HCT116 (cell line): ENCODE measurements at regions not wholly inside any gene's neighbourhood (a gene's known extent, or its start where the extent isn't known, plus 50 kb on each side); places are given as distances from the start of the nearest gene placed in this dataset.

Source experiments
- ATAC-seq: fragments of 200-7000 bp; cut with Tn5 transposase; 2 replicates; pipeline ENCODE4 v1.9.1; 2020; ENCODE audit warnings: mild to moderate bottlenecking, moderate library complexity
- BruUV-seq: library from RNA; stranded (reverse); fragments of 400-500 nt; replicated peaks from 2 replicates; lab custom pipeline; 2021; lab: Mats Ljungman, UMichigan
- CTCF ChIA-PET: fragments of 300-600 bp; sonication (Branson Sonifier 250); formaldehyde crosslinking; loops from one replicate; lab custom pipeline; 2021; ENCODE audit warnings: antibody characterized with exemption; lab: Charles Lee
- POLR2A ChIA-PET: fragments of 300-600, 350-600 bp; sonication (Branson Sonifier 250); formaldehyde crosslinking; loops from one replicate; lab custom pipeline; 2021; ENCODE audit warnings: antibody characterized with exemption; lab: Charles Lee
- RAD21 ChIA-PET, 2 experiments: fragments of 300-600 bp; sonication (Branson Sonifier 250); formaldehyde crosslinking; loops; one replicate each; lab custom pipeline; 2023; ENCODE audit warnings: low total read pairs in 2 of 2; ENCODE audit not compliant: uncharacterized antibody in 2 of 2, unreplicated experiment in 2 of 2, low non-redundant PET in 1 of 2; lab: Charles Lee
- DNase-seq: peaks from one replicate; pipeline ENCODE4 v3.0.0-alpha.2; 2010; ENCODE audit warnings: low read depth, low spot score
- H2AFZ ChIP-seq: fragments of 200-600 bp; shearing (Covaris generic), sonication (generic); 2 replicates; pipeline ENCODE4 v1.6.1; 2017; ENCODE audit warnings: low read depth, mixed run types, mixed read lengths, antibody characterized with exemption, low read length; ENCODE audit not compliant: poor library complexity, severe bottlenecking
- H3K27ac ChIP-seq: 2 replicates; pipeline ENCODE4 v1.5.1; 2012; ENCODE audit warnings: low read depth, low read length
- H3K27me3 ChIP-seq: fragments of 200-600 bp; sonication (generic); 2 replicates; pipeline ENCODE4 v1.6.1; 2016; ENCODE audit warnings: mixed run types, low read length, mixed read lengths; ENCODE audit not compliant: insufficient read depth
- H3K36me3 ChIP-seq, 2 experiments: fragments of 200-500 bp in 1 of 2; fragments of 200-600 bp in 1 of 2; sonication (Bioruptor generic) in 1 of 2; sonication (generic) in 1 of 2; 2 replicates each; pipeline versions ENCODE4 v1.5.1 to v1.6.1; 2014 to 2016; ENCODE audit warnings: low read length in 2 of 2, inconsistent platforms in 1 of 2, mixed read lengths in 1 of 2, mixed run types in 1 of 2; ENCODE audit not compliant: insufficient read depth in 2 of 2, control insufficient read depth in 1 of 2
- H3K4me1 ChIP-seq, 2 experiments: fragments of 200-600 bp in 1 of 2; sonication (generic) in 1 of 2; 2 replicates each; pipeline versions ENCODE4 v1.5.1 to v1.6.1; 2012 to 2017; ENCODE audit warnings: low read length in 2 of 2, inconsistent platforms in 1 of 2, mild to moderate bottlenecking in 1 of 2, mixed read lengths in 1 of 2, mixed run types in 1 of 2, moderate library complexity in 1 of 2; ENCODE audit not compliant: insufficient read depth in 2 of 2, control insufficient read depth in 1 of 2
- H3K4me2 ChIP-seq: fragments of 200-600 bp; sonication (generic); 2 replicates; pipeline ENCODE4 v1.6.1; 2017; ENCODE audit warnings: mixed run types, low read length, mixed read lengths
- H3K4me3 ChIP-seq, 2 experiments: fragments of 200-600 bp in 1 of 2; sonication (generic) in 1 of 2; replicated peaks in 1 of 2; 2 replicates each; pipeline ENCODE4 v1.5.1; 2011 to 2016; ENCODE audit warnings: low read length in 2 of 2, control low read depth in 1 of 2, low read depth in 1 of 2, mild to moderate bottlenecking in 1 of 2, mixed read lengths in 1 of 2, mixed run types in 1 of 2
- H3K79me2 ChIP-seq: fragments of 200-600 bp; sonication (generic); 2 replicates; pipeline ENCODE4 v1.6.1; 2017; ENCODE audit warnings: mild to moderate bottlenecking, mixed run types, low read length, moderate library complexity, mixed read lengths; ENCODE audit not compliant: insufficient read depth
- H3K9ac ChIP-seq: fragments of 200-600 bp; sonication (generic); 2 replicates; pipeline ENCODE4 v1.6.1; 2016; ENCODE audit warnings: low read length, mixed read lengths
- H3K9me2 ChIP-seq: fragments of 200-600 bp; sonication (generic), shearing (Covaris generic); 2 replicates; pipeline ENCODE4 v1.6.1; 2017; ENCODE audit warnings: mixed run types, mild to moderate bottlenecking, moderate library complexity; ENCODE audit not compliant: insufficient read depth
- H3K9me3 ChIP-seq, 2 experiments: fragments of 200-500 bp in 1 of 2; fragments of 200-600 bp in 1 of 2; sonication (Bioruptor generic) in 1 of 2; sonication (generic) in 1 of 2; 2 replicates each; pipeline ENCODE4 v1.6.1; 2014 to 2017; ENCODE audit warnings: low read length in 2 of 2, mixed read lengths in 2 of 2, inconsistent platforms in 1 of 2, low read depth in 1 of 2, mild to moderate bottlenecking in 1 of 2, mixed run types in 1 of 2, moderate library complexity in 1 of 2; ENCODE audit not compliant: control insufficient read depth in 1 of 2, insufficient read depth in 1 of 2
- H4K20me1 ChIP-seq: fragments of 200-600 bp; sonication (generic), shearing (Covaris generic); 2 replicates; pipeline ENCODE4 v1.6.1; 2017; ENCODE audit warnings: mixed run types, mild to moderate bottlenecking, moderate library complexity; ENCODE audit not compliant: insufficient read depth
- CBX3 ChIP-seq: IDR thresholded peaks from 2 replicates; pipeline ENCODE4 v1.6.1; 2012; ENCODE audit warnings: low read depth
- CEBPB ChIP-seq: IDR thresholded peaks from 2 replicates; pipeline ENCODE4 v1.6.1; 2012; ENCODE audit warnings: low read depth
- EGR1 ChIP-seq: IDR thresholded peaks from 2 replicates; pipeline ENCODE4 v1.6.1; 2012; ENCODE audit warnings: low read depth
- ELF1 ChIP-seq: IDR thresholded peaks from 2 replicates; pipeline ENCODE4 v1.6.1; 2012; ENCODE audit warnings: low read depth, borderline replicate concordance
- EZH2 ChIP-seq: fragments of 200-600 bp; sonication (generic); IDR thresholded peaks from 2 replicates; pipeline ENCODE4 v1.6.1; 2017; ENCODE audit warnings: antibody characterized with exemption, mixed run types
- EZH2phosphoT487 ChIP-seq: fragments of 200-600 bp; IDR thresholded peaks from 2 replicates; pipeline ENCODE4 v1.6.1; 2018; ENCODE audit warnings: antibody characterized with exemption, borderline replicate concordance
- FOSL1 ChIP-seq: IDR thresholded peaks from 2 replicates; pipeline ENCODE4 v1.6.1; 2012; ENCODE audit warnings: low read depth
- JUND ChIP-seq: IDR thresholded peaks from 2 replicates; pipeline ENCODE4 v1.6.1; 2012
- POLR2A ChIP-seq: IDR thresholded peaks from 2 replicates; pipeline ENCODE4 v1.7.0; 2011; ENCODE audit warnings: borderline replicate concordance; ENCODE audit not compliant: insufficient read depth, insufficient read length; ENCODE audit errors: extremely low read depth
- POLR2AphosphoS5 ChIP-seq: IDR thresholded peaks from 2 replicates; pipeline ENCODE4 v1.6.1; 2011; ENCODE audit warnings: mild to moderate bottlenecking, low read depth, low read length, moderate library complexity
- RAD21 ChIP-seq: IDR thresholded peaks from 2 replicates; pipeline ENCODE4 v1.6.1; 2012; ENCODE audit warnings: low read depth, mild to moderate bottlenecking
- SIN3A ChIP-seq: IDR thresholded peaks from 2 replicates; pipeline ENCODE4 v1.6.1; 2012; ENCODE audit warnings: low read depth
- SP1 ChIP-seq: IDR thresholded peaks from 2 replicates; pipeline ENCODE4 v1.6.1; 2012; ENCODE audit warnings: low read depth
- TCF7L2 ChIP-seq: IDR thresholded peaks from 2 replicates; pipeline ENCODE4 v1.7.0; 2011; ENCODE audit warnings: borderline replicate concordance, inconsistent platforms; ENCODE audit not compliant: insufficient read depth, insufficient read length; ENCODE audit errors: extremely low read depth
- YY1 ChIP-seq: IDR thresholded peaks from 2 replicates; pipeline ENCODE4 v1.6.1; 2011; ENCODE audit warnings: low read length, low read depth, moderate library complexity, mild to moderate bottlenecking; ENCODE audit not compliant: insufficient replicate concordance; ENCODE audit errors: extremely low read depth
- ZFX ChIP-seq: fragments of 450-650 bp; IDR thresholded peaks from 2 replicates; pipeline ENCODE4 v1.6.1; 2017
- ZNF274 ChIP-seq: fragments of 200-500 bp; sonication (Bioruptor generic); IDR thresholded peaks from 2 replicates; pipeline ENCODE4 v1.6.1; 2014; ENCODE audit warnings: mild to moderate bottlenecking, low read depth, low read length, inconsistent platforms
- intact Hi-C: fragments of 100-400 bp; cut with micrococcal nuclease; formaldehyde crosslinking; loops from 2 replicates; pipeline ENCODE4 v1.10.0; 2022
- TF ChIP-seq, protein P1 (sequence below): IDR thresholded peaks from 2 replicates; pipeline ENCODE4 v1.6.1; 2012
- TF ChIP-seq, protein P2 (sequence below): IDR thresholded peaks from 2 replicates; pipeline ENCODE4 v1.6.1; 2012; ENCODE audit warnings: low read depth
- TF ChIP-seq, protein P3 (sequence below): IDR thresholded peaks from 2 replicates; pipeline ENCODE4 v1.6.1; 2012
- TF ChIP-seq, protein P4 (sequence below): IDR thresholded peaks from 2 replicates; pipeline ENCODE4 v1.6.1; 2011; ENCODE audit warnings: mild to moderate bottlenecking, low read length, moderate library complexity; ENCODE audit not compliant: insufficient replicate concordance; ENCODE audit errors: extremely low read depth
- TF ChIP-seq, protein P5 (sequence below), 3 experiments: fragments of 200-600 bp in 1 of 3; sonication (generic) in 1 of 3; IDR thresholded peaks in 2 of 3; conservative IDR thresholded peaks in 1 of 3; 2 replicates each; pipeline ENCODE4 v1.5.1; 2012 to 2017; ENCODE audit warnings: low read depth in 2 of 3, low read length in 2 of 3, antibody characterized with exemption in 1 of 3, borderline replicate concordance in 1 of 3, control low read depth in 1 of 3, mild to moderate bottlenecking in 1 of 3, mixed read lengths in 1 of 3, mixed run types in 1 of 3, moderate library complexity in 1 of 3; ENCODE audit not compliant: insufficient read depth in 1 of 3

DNA sequence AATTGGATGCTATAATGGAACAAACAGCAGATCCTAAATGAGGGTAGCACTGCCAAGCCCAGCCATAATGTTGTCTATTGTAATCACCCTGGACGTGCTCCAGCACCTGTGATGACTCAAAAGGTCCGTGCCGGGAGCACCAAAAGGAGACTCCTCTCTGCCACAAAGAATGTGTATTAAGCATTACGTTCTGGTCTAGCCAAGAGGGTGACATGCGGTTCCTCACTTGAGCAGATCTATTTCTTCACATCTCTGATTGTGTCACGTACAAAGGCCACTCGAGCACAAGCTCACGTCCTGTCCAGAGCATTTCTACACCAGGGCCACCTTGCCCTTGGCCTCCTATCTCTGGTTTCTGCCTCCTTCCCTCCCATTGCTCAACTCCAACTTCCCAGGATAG, 219.9 kb upstream of the IRS2 start:
- no peak overlapping the region for H3K9ac ChIP-seq
- H3K4me1 ChIP-seq: peaks cover 8 to 41% of the 10 kb centered on the region in 2 experiments; a peak in 2 of 4 replicates
- no peaks in the 10 kb centered on the region for H3K9me3 ChIP-seq
- H2AFZ ChIP-seq: peak overlapping the region; percentile 29
- no peaks in the 10 kb centered on the region for H3K79me2 ChIP-seq
- H4K20me1 ChIP-seq: no peaks in the 10 kb centered on the region
- no TSS peak for BruUV-seq
- ChIA-PET POLR2A (no interaction called here), CTCF (no interaction called here), RAD21 (no interaction called here)
- H3K4me3 ChIP-seq: no peak overlapping the region
- intact Hi-C loops: no loop called here
- H3K27me3 ChIP-seq: no peaks in the 10 kb centered on the region
- no peak overlapping the region for H3K27ac ChIP-seq
- H3K36me3 ChIP-seq: no peaks in the 10 kb centered on the region
- no peaks in the 10 kb centered on the region for H3K9me2 ChIP-seq
- DNase-seq: peak; percentile 62
- H3K4me2 ChIP-seq: peak overlapping the region; percentile 63
- peak; percentile 91 for ATAC-seq
- TF ChIP-seq, protein P1, sequence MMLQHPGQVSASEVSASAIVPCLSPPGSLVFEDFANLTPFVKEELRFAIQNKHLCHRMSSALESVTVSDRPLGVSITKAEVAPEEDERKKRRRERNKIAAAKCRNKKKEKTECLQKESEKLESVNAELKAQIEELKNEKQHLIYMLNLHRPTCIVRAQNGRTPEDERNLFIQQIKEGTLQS: no peak
- TF ChIP-seq JUND: peak; percentile 82
- peak; percentile 56; the same call in 1 of the 2 replicates for TF ChIP-seq SIN3A
- peak; percentile 54 for TF ChIP-seq POLR2AphosphoS5
- TF ChIP-seq EZH2: no peak
- no peak for TF ChIP-seq YY1
- TF ChIP-seq, protein P2, sequence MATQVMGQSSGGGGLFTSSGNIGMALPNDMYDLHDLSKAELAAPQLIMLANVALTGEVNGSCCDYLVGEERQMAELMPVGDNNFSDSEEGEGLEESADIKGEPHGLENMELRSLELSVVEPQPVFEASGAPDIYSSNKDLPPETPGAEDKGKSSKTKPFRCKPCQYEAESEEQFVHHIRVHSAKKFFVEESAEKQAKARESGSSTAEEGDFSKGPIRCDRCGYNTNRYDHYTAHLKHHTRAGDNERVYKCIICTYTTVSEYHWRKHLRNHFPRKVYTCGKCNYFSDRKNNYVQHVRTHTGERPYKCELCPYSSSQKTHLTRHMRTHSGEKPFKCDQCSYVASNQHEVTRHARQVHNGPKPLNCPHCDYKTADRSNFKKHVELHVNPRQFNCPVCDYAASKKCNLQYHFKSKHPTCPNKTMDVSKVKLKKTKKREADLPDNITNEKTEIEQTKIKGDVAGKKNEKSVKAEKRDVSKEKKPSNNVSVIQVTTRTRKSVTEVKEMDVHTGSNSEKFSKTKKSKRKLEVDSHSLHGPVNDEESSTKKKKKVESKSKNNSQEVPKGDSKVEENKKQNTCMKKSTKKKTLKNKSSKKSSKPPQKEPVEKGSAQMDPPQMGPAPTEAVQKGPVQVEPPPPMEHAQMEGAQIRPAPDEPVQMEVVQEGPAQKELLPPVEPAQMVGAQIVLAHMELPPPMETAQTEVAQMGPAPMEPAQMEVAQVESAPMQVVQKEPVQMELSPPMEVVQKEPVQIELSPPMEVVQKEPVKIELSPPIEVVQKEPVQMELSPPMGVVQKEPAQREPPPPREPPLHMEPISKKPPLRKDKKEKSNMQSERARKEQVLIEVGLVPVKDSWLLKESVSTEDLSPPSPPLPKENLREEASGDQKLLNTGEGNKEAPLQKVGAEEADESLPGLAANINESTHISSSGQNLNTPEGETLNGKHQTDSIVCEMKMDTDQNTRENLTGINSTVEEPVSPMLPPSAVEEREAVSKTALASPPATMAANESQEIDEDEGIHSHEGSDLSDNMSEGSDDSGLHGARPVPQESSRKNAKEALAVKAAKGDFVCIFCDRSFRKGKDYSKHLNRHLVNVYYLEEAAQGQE: no peak
- TF ChIP-seq ZNF274: no peak
- TF ChIP-seq EGR1: no peak
- peak; percentile 87 for TF ChIP-seq CBX3
- TF ChIP-seq TCF7L2: peak; percentile 55
- no peak for TF ChIP-seq ZFX
- TF ChIP-seq, protein P3, sequence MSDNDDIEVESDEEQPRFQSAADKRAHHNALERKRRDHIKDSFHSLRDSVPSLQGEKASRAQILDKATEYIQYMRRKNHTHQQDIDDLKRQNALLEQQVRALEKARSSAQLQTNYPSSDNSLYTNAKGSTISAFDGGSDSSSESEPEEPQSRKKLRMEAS: peak; percentile 78
- no peak for TF ChIP-seq POLR2A
- TF ChIP-seq EZH2phosphoT487: no peak
- TF ChIP-seq, protein P4, sequence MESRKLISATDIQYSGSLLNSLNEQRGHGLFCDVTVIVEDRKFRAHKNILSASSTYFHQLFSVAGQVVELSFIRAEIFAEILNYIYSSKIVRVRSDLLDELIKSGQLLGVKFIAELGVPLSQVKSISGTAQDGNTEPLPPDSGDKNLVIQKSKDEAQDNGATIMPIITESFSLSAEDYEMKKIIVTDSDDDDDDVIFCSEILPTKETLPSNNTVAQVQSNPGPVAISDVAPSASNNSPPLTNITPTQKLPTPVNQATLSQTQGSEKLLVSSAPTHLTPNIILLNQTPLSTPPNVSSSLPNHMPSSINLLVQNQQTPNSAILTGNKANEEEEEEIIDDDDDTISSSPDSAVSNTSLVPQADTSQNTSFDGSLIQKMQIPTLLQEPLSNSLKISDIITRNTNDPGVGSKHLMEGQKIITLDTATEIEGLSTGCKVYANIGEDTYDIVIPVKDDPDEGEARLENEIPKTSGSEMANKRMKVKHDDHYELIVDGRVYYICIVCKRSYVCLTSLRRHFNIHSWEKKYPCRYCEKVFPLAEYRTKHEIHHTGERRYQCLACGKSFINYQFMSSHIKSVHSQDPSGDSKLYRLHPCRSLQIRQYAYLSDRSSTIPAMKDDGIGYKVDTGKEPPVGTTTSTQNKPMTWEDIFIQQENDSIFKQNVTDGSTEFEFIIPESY: no peak
- TF ChIP-seq ELF1: no peak
- TF ChIP-seq, protein P5, sequence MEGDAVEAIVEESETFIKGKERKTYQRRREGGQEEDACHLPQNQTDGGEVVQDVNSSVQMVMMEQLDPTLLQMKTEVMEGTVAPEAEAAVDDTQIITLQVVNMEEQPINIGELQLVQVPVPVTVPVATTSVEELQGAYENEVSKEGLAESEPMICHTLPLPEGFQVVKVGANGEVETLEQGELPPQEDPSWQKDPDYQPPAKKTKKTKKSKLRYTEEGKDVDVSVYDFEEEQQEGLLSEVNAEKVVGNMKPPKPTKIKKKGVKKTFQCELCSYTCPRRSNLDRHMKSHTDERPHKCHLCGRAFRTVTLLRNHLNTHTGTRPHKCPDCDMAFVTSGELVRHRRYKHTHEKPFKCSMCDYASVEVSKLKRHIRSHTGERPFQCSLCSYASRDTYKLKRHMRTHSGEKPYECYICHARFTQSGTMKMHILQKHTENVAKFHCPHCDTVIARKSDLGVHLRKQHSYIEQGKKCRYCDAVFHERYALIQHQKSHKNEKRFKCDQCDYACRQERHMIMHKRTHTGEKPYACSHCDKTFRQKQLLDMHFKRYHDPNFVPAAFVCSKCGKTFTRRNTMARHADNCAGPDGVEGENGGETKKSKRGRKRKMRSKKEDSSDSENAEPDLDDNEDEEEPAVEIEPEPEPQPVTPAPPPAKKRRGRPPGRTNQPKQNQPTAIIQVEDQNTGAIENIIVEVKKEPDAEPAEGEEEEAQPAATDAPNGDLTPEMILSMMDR (IDR thresholded peaks at IDR 0.05 in 2 of 3, conservative IDR thresholded peaks at IDR 0.05 in 1 of 3; ENCODE audit: borderline replicate concordance in 1 of 3, insufficient read depth in 1 of 3, low read depth in 2 of 3, low read length in 2 of 3): no peak
- TF ChIP-seq CEBPB: peak; percentile 79
- TF ChIP-seq FOSL1: peak; percentile 83
- peak; percentile 82 for TF ChIP-seq SP1
- no peak for TF ChIP-seq RAD21
